SK-N-SH treated with all-trans-retinoic acid at 6 μM for 48 hours (cell line): ENCODE measurements at regions not wholly inside any gene's neighbourhood (a gene's known extent, or its start where the extent isn't known, plus 50 kb on each side); places are given as distances from the start of the nearest gene placed in this dataset.

Source experiments
- ATAC-seq: fragments of 200-7000 bp; cut with Tn5 transposase; 3 replicates; pipeline ENCODE4 v1.9.1; 2020; ENCODE audit warnings: mild to moderate bottlenecking, moderate library complexity
- BACH2 ChIP-seq: fragments of 250-450 bp; sonication (Bioruptor Pico); IDR thresholded peaks from 2 replicates; pipeline ENCODE4 v1.9.0; 2021; ENCODE audit warnings: mild to moderate bottlenecking, borderline replicate concordance
- CREB5 ChIP-seq: fragments of 250-450 bp; sonication (Bioruptor Pico); IDR thresholded peaks from 2 replicates; pipeline ENCODE4 v1.5.1; 2020; ENCODE audit warnings: low read depth, mild to moderate bottlenecking, moderate library complexity
- CSDC2 ChIP-seq: fragments of 250-450 bp; sonication (Bioruptor Pico); IDR thresholded peaks from 2 replicates; pipeline ENCODE4 v1.5.0; 2020; ENCODE audit warnings: mild to moderate bottlenecking, moderate library complexity
- CSRNP3 ChIP-seq: fragments of 250-450 bp; sonication (Bioruptor Pico); IDR thresholded peaks from 2 replicates; pipeline ENCODE4 v1.5.1; 2021; ENCODE audit warnings: mild to moderate bottlenecking, moderate library complexity
- ESRRG ChIP-seq: fragments of 250-450 bp; sonication (Bioruptor Pico); IDR thresholded peaks from 2 replicates; pipeline ENCODE4 v1.6.1; 2021; ENCODE audit warnings: mild to moderate bottlenecking
- ISL1 ChIP-seq: fragments of 250-450 bp; sonication (Bioruptor Pico); IDR thresholded peaks from 2 replicates; pipeline ENCODE4 v2.1.2; 2022; ENCODE audit warnings: mild to moderate bottlenecking, moderate library complexity
- OSR1 ChIP-seq: fragments of 250-450 bp; sonication (Bioruptor Pico); IDR thresholded peaks from 2 replicates; pipeline ENCODE4 v1.8.0; 2022; ENCODE audit warnings: moderate library complexity, mild to moderate bottlenecking, inconsistent platforms
- PATZ1 ChIP-seq: fragments of 250-450 bp; sonication (Bioruptor Pico); IDR thresholded peaks from 2 replicates; pipeline ENCODE4 v1.8.0; 2020; ENCODE audit warnings: mild to moderate bottlenecking, moderate library complexity, borderline replicate concordance
- RARB ChIP-seq: fragments of 250-450 bp; sonication (Bioruptor Pico); IDR thresholded peaks from 2 replicates; pipeline ENCODE4 v1.8.0; 2021; ENCODE audit warnings: mild to moderate bottlenecking, moderate library complexity
- SNAI2 ChIP-seq: fragments of 250-450 bp; sonication (Bioruptor Pico); IDR thresholded peaks from 2 replicates; pipeline ENCODE4 v1.5.0; 2020; ENCODE audit warnings: mild to moderate bottlenecking, moderate library complexity
- TCF4 ChIP-seq: fragments of 250-450 bp; sonication (Bioruptor Pico); IDR thresholded peaks from 2 replicates; pipeline ENCODE4 v1.8.0; 2021; ENCODE audit warnings: mild to moderate bottlenecking, moderate library complexity, borderline replicate concordance
- TOX ChIP-seq: fragments of 250-450 bp; sonication (Bioruptor Pico); IDR thresholded peaks from 2 replicates; pipeline ENCODE4 v1.8.0; 2021; ENCODE audit warnings: mild to moderate bottlenecking, moderate library complexity, borderline replicate concordance
- TSHZ2 ChIP-seq: fragments of 250-450 bp; sonication (Bioruptor Pico); IDR thresholded peaks from 2 replicates; pipeline ENCODE4 v1.5.0; 2020; ENCODE audit warnings: mild to moderate bottlenecking, moderate library complexity
- ZFP3 ChIP-seq: fragments of 250-450 bp; sonication (Bioruptor Pico); IDR thresholded peaks from 2 replicates; pipeline ENCODE4 v1.5.0; 2020; ENCODE audit warnings: mild to moderate bottlenecking, moderate library complexity
- ZFP30 ChIP-seq: fragments of 450-650 bp; formaldehyde crosslinking; IDR thresholded peaks from 2 replicates; pipeline ENCODE4 v1.5.0; 2022; ENCODE audit warnings: mild to moderate bottlenecking, moderate library complexity
- ZNF70 ChIP-seq: fragments of 450-650 bp; formaldehyde crosslinking; IDR thresholded peaks from 2 replicates; pipeline ENCODE4 v1.5.0; 2020; ENCODE audit warnings: mild to moderate bottlenecking, moderate library complexity

GRCh38 chr6:119446609-119447008 lies 97.0 kb upstream of the MAN1A1 start:
- peak; percentile 77 for ATAC-seq
- no peak for TF ChIP-seq CSRNP3 (CRISPR knock-in tag)
- no peak for TF ChIP-seq ESRRG (CRISPR knock-in tag)
- TF ChIP-seq ISL1 (CRISPR knock-in tag) = no peak
- no peak for TF ChIP-seq TSHZ2 (CRISPR knock-in tag)
- no peak for TF ChIP-seq TCF4

- peak; percentile 78 for ATAC-seq
- no peak for TF ChIP-seq ISL1 (CRISPR knock-in tag)
- no peak for TF ChIP-seq SNAI2 (CRISPR knock-in tag)
- TF ChIP-seq CSDC2 (CRISPR knock-in tag) = no peak
- TF ChIP-seq OSR1 = no peak
- TF ChIP-seq TSHZ2 (CRISPR knock-in tag) = no peak
Observed at GRCh38 chr6:119446115-119446554, 96.6 kb upstream of the MAN1A1 start.

- ATAC-seq = peak; percentile 12
- no peak for TF ChIP-seq BACH2 (CRISPR knock-in tag)
Observed at GRCh38 chr6:119445666-119446065, 96.1 kb upstream of the MAN1A1 start.

- ATAC-seq = no peak
- TF ChIP-seq RARB (CRISPR knock-in tag) (no peak), CREB5 (CRISPR knock-in tag) (no peak), TOX (CRISPR knock-in tag) (no peak), OSR1 (no peak), ZFP3 (CRISPR knock-in tag) (no peak), ZNF70 (CRISPR knock-in tag) (no peak)
- TF ChIP-seq, all 23 proteins: peak for 0
Observed at GRCh38 chr6:119444642-119445557, 95.3 kb upstream of the MAN1A1 start.

GRCh38 chr6:119443993-119444641 lies 94.6 kb upstream of the MAN1A1 start:
- TF ChIP-seq SNAI2 (CRISPR knock-in tag) = no peak
- TF ChIP-seq PATZ1 (CRISPR knock-in tag) = no peak
- TF ChIP-seq ZFP30 (CRISPR knock-in tag) = no peak
- no peak for ATAC-seq
